ENCODE measurements at regions not wholly inside any gene's neighbourhood (a gene's known extent, or its start where the extent isn't known, plus 50 kb on each side); places are given as distances from the start of the nearest gene placed in this dataset.
"Not testable (repeated sequence)": the region's sequence is repeated elsewhere in the genome, so short reads cannot be mapped to it uniquely, and the experiment has no call there.

DNA sequence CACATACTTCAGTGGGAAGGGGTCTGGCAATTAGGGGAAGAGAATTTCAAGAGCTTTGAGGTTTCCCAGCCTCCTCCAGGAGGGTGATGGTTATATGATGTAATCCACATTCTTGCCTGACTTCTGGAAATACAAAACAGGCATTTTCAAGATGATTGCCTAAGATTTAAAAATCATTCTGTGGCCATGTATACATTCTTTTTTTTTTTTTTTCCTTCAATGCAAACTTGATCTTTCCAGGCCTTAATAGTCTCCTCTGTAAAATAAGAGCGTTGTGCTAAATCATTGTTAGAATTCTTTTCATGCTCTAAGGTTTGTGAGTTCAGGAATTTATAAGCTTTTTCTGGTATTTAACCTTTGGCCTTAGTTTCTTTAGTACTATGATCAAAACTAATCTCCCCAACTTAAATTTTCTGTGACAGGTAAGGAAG, 192.3 kb upstream of the HMCN1 start:
- Mint-ChIP-seq H3K4me3 (no peak overlapping the region), H3K27me3 (peaks cover 4 to 19% (median 12%) of the 10 kb centered on the region in 3 donors), H3K27ac (no peak overlapping the region), H3K4me1 (peaks cover 0 to 3% (median 0%) of the 10 kb centered on the region in 3 donors), H3K9me3 (peaks cover 0 to 4% (median 0%) of the 10 kb centered on the region in 7 donors), H3K36me3 (no peaks in the 10 kb centered on the region)
- no peak for ATAC-seq (ENCODE audit: low read depth in 2 of 2)
- no peak for DNase-seq

DNA sequence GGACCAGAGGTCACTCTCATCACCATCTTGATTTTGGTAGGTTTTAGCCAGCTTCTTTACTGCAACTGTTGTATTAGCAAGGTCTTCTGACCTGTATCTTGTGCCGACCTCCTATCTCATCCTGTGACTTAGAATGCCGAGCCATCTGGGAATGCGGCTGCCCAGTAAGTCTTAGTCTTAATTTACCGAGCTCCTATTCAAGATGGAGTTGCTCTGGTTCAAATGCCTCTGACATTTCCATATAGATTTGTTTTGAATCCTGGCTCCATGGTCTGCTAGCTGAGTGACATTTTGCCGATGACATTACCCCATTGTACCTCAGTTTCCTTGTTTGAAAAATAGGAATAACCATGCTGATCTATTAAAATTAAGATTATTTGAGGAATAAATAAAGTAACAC, 193.9 kb upstream of the HMCN1 start:
- peaks cover 0 to 4% (median 0%) of the 10 kb centered on the region in 7 donors for H3K9me3 Mint-ChIP-seq
- DNase-seq (no peak), ATAC-seq (ENCODE audit: low read depth in 2 of 2) (no peak)
- H3K27me3 Mint-ChIP-seq = peaks cover 4 to 21% (median 14%) of the 10 kb centered on the region in 3 donors
- no peak overlapping the region for H3K27ac Mint-ChIP-seq
- H3K36me3 Mint-ChIP-seq = no peaks in the 10 kb centered on the region
- peaks cover 0 to 7% (median 0%) of the 10 kb centered on the region in 3 donors for H3K4me1 Mint-ChIP-seq
- no peak overlapping the region for H3K4me3 Mint-ChIP-seq

DNA sequence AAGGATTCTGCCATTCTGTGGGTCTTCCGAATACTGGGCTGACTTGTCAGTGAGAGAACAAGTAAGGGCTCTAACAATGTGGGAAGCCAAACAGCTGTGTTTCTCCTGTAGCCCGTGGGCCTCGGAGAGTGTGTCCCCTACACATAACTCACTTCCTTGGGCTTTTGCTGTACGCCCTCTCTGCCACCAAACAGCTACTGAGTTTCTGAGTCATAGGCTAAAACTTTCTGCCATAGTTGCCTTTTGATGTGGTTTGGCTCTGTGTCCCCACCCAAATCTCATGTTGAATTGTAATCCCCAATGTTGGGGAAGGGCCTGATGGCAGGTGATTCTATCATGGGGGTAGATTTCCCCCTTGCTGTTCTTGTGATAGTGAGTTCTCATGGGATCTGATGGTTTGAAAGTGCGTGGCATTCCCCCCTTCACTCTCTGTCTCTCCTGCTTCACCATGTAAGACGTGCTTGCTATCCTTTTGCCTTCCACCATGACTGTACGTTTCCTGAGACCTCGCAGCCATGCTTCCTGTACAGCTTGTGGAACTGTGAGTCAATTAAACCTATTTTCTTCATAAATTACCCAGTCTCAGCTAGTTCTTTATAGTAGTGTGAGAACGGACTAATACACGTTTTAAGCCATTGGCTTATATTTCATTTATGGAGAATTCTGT, 194.8 kb upstream of the HMCN1 start:
- H3K4me3 Mint-ChIP-seq = no peak overlapping the region
- H3K27ac Mint-ChIP-seq = peak overlapping the region in 1 of 6 donors; percentile 41
- no peaks in the 10 kb centered on the region for H3K36me3 Mint-ChIP-seq
- peaks cover 0 to 4% (median 0%) of the 10 kb centered on the region in 7 donors for H3K9me3 Mint-ChIP-seq
- ATAC-seq (ENCODE audit: low read depth in 2 of 2) (no peak), DNase-seq (no peak)
- peaks cover 4 to 21% (median 14%) of the 10 kb centered on the region in 3 donors for H3K27me3 Mint-ChIP-seq
- peaks cover 0 to 10% (median 0%) of the 10 kb centered on the region in 3 donors for H3K4me1 Mint-ChIP-seq

DNA sequence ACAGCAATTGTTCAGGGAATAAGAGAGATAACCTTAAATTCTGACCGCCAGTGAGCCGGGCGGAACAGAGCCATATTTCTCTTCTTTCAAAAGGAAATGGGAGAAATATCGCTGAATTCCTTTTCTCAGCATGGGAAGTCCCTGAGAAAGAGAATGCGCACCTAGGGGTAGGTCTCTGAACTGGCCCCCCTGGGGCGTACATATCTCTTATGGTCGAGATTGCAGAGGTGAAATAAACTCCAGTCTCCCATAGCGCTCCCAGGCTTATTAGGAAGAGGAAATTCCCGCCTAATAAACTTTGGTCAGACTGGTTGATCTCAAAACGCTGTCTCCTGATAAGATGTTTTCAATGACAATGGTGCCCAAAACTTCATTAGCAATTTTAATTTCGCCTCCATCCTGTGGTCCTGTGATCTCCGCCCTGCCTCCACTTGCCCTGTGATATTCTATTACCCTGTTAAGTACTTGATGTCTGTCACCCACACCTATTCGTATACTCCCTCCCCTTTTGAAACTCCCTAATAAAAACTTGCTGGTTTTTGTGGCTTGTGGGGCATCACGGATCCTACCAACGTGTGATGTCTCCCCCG, 195.8 kb upstream of the HMCN1 start:
- DNase-seq; ATAC-seq (ENCODE audit: low read depth in 2 of 2); H3K9me3 Mint-ChIP-seq; H3K4me1 Mint-ChIP-seq; H3K4me3 Mint-ChIP-seq; H3K36me3 Mint-ChIP-seq; H3K27ac Mint-ChIP-seq: not testable (repeated sequence)
- peaks cover 4 to 21% (median 14%) of the 10 kb centered on the region in 3 donors for H3K27me3 Mint-ChIP-seq

DNA sequence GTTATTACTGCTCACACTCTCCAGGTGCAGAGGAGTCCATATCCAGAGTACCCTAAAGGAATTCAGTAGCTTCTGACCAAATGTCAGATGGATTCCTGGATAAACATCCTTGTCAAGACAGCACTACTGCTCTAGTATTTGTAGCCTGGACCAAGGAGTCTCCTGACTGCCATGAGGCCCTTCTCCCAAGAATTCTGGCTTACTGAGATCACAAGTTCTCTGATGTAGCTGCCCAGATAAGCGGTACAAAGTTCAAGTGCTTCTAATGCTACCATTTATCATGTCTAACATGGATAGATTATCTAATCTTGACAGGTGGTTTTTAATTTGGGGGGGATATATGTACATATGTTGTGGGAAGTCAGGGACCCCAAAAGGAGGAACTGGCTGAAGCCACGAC, 196.6 kb upstream of the HMCN1 start:
- no peak overlapping the region for H3K4me3 Mint-ChIP-seq
- H3K4me1 Mint-ChIP-seq = peaks cover 0 to 10% (median 0%) of the 10 kb centered on the region in 3 donors
- peaks cover 0 to 4% (median 0%) of the 10 kb centered on the region in 7 donors for H3K9me3 Mint-ChIP-seq
- peaks cover 4 to 21% (median 10%) of the 10 kb centered on the region in 3 donors for H3K27me3 Mint-ChIP-seq
- H3K27ac Mint-ChIP-seq = peak overlapping the region in 1 of 6 donors; percentile 85
- no peaks in the 10 kb centered on the region for H3K36me3 Mint-ChIP-seq
- no peak for DNase-seq
- ATAC-seq (ENCODE audit: low read depth in 2 of 2) = no peak

DNA sequence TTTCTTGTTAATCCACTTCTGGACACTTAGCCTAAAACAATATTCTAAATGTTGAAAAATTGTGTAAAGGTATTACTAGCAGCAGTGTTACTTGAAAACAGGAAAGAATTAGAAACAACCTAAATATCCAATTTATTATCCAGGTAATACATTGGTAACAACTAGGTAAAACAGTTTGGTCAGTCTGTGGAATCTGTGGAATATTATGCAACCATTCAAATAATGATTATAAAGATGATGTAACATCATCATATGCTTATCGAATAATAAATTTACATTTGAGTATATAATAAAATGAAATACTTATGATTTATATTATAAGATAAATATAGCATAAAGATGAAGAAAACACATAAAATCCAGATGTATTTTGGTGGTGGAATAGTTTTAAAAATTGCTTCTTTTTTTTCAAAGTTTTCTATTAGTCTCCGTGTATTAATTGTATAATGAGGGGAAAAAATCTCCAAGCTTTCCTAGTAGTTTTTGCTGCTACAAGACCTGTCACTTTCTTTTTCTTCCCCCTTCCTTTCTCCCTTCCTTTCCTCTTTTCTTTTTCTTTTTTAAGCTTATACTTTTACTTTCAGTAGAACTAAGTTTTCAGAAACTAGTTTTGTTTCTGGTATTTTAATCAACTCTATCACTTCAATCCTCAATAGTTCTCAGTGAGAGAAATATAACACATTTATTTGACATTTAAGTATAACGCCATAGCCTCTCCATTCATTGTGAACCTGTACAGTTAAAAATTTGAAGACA, 197.8 kb upstream of the HMCN1 start:
- Mint-ChIP-seq H3K4me1 (peaks cover 0 to 10% (median 3%) of the 10 kb centered on the region in 3 donors), H3K27ac (no peak overlapping the region), H3K27me3 (peaks cover 4 to 21% (median 10%) of the 10 kb centered on the region in 3 donors), H3K9me3 (peaks cover 0 to 8% (median 0%) of the 10 kb centered on the region in 7 donors), H3K36me3 (peaks cover 0 to 6% of the 10 kb centered on the region in 2 donors), H3K4me3 (no peak overlapping the region)
- DNase-seq (no peak), ATAC-seq (ENCODE audit: low read depth in 2 of 2) (no peak)

DNA sequence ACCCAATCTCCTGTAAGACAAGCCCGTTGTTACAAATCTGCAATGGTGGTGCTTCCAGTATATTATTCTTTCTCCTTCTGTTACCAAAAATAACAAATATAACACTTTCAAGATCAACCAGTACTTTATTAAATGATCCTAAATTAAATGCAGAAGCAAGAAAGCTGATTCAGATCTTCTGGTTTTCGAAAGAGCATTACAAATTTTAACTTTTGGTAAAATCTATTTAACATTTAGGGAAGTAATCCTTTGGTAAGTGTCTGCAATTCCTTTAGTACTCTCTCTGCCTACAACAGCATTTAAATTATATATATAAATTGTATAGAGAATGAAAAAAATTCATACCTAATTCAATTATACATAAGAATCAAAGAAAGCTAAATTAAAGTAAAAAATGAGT, 198.6 kb upstream of the HMCN1 start:
- no peak overlapping the region for H3K27ac Mint-ChIP-seq
- H3K4me3 Mint-ChIP-seq = no peak overlapping the region
- H3K4me1 Mint-ChIP-seq = peaks cover 0 to 10% (median 3%) of the 10 kb centered on the region in 3 donors
- ATAC-seq (ENCODE audit: low read depth in 2 of 2) = no peak
- peaks cover 0 to 8% (median 0%) of the 10 kb centered on the region in 7 donors for H3K9me3 Mint-ChIP-seq
- H3K36me3 Mint-ChIP-seq = peaks cover 0 to 6% of the 10 kb centered on the region in 2 donors
- DNase-seq = no peak
- peaks cover 4 to 21% (median 10%) of the 10 kb centered on the region in 3 donors for H3K27me3 Mint-ChIP-seq

DNA sequence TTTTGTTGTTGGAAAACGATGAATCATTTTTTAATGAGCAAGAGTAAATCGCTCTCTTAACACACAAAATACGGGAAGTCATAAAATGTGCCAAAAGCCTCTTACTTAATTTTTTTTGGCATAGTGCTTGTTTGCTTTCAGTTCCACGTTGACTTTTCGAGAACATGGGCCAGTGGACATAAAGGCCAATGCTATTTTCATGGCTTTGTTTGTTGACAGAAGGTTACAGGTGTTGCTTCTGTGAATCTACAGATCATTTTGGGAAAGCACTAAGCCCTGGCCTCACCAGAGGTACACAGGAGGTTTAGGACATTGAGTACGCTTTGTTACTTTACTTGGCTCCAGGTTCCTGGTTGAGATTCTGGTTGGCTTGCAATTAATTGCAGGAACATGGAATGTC, 199.4 kb upstream of the HMCN1 start:
- peaks cover 0 to 10% (median 3%) of the 10 kb centered on the region in 3 donors for H3K4me1 Mint-ChIP-seq
- peaks cover 0 to 6% of the 10 kb centered on the region in 2 donors for H3K36me3 Mint-ChIP-seq
- peaks cover 0 to 7% (median 0%) of the 10 kb centered on the region in 7 donors for H3K9me3 Mint-ChIP-seq
- peaks cover 4 to 19% (median 10%) of the 10 kb centered on the region in 3 donors for H3K27me3 Mint-ChIP-seq
- no peak overlapping the region for H3K4me3 Mint-ChIP-seq
- ATAC-seq (ENCODE audit: low read depth in 2 of 2) = no peak
- no peak for DNase-seq
- no peak overlapping the region for H3K27ac Mint-ChIP-seq

DNA sequence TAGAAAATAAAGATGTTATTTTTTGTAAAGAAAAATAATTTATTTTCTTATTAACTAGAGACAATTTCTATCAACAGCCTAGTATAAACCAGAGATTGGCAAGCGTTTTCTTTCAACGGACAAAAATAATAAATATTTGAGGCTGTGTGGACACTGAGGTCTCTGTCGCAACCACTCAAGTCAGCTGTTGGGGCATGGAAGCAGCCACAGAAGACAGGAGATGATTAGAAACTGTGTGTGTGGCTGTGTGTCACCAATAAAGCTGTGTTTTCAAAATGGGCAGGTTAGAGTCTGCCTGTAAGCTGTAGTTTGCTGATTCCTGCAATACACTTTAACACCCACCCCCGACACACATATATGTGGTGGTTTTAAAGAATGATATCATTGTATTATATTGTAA, 200.6 kb upstream of the HMCN1 start:
- ATAC-seq (ENCODE audit: low read depth in 2 of 2) = no peak
- Mint-ChIP-seq H3K27me3 (peaks cover 1 to 13% (median 10%) of the 10 kb centered on the region in 3 donors), H3K36me3 (peaks cover 0 to 6% of the 10 kb centered on the region in 2 donors), H3K9me3 (peaks cover 0 to 5% (median 0%) of the 10 kb centered on the region in 7 donors), H3K4me1 (peaks cover 0 to 10% (median 3%) of the 10 kb centered on the region in 3 donors), H3K27ac (no peak overlapping the region), H3K4me3 (no peak overlapping the region)
- DNase-seq = no peak

DNA sequence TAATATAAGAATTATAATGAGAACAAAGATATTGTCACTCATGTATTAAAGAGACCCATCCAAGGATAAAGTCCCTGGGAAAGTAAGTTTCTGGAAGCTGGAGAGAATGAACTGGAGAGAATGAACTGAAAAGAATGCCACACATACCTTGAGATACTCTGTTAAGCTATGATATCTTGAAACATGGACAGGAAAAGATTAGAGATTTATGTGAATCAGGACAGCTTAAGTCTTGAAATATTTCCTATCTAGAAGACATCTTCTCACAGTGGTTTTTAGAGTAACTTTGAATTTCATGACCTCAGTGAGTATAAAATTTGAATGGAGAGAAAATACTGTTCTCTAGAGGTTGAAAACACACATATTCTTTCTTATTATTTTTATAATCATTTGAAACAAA, 201.3 kb upstream of the HMCN1 start:
- H3K4me1 Mint-ChIP-seq = peaks cover under 1 to 10% (median 3%) of the 10 kb centered on the region in 3 donors
- peaks cover 0 to 5% (median 0%) of the 10 kb centered on the region in 7 donors for H3K9me3 Mint-ChIP-seq
- peaks cover 0 to 6% of the 10 kb centered on the region in 2 donors for H3K36me3 Mint-ChIP-seq
- no peak overlapping the region for H3K27ac Mint-ChIP-seq
- DNase-seq (no peak), ATAC-seq (ENCODE audit: low read depth in 2 of 2) (no peak)
- H3K4me3 Mint-ChIP-seq = no peak overlapping the region
- peaks cover 0 to 11% (median 10%) of the 10 kb centered on the region in 3 donors for H3K27me3 Mint-ChIP-seq

DNA sequence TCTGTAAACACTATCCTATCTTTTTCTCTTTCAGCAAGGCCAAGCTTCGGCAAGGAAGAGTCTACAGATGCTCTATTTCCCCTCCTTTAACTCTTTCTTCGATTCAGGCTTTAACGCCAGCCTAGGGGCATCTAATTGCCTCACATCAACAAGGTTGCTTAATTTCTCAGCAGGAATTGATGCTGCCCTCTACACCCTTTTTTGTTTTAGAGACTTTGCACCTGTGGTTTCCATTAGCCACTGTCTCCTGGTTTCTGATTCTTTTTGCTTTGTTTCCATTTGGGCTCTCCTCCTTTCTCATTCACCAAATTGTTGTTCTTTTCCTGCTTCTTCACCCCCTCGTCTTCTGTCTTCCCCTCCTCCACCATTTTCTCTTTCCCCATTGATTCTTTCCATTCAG, 202.4 kb upstream of the HMCN1 start:
- ATAC-seq (ENCODE audit: low read depth in 2 of 2) = no peak
- Mint-ChIP-seq H3K4me1 (peaks cover 10 to 17% (median 12%) of the 10 kb centered on the region in 3 donors), H3K9me3 (peaks cover 0 to 5% (median 0%) of the 10 kb centered on the region in 7 donors), H3K4me3 (no peak overlapping the region), H3K27me3 (peaks cover 0 to 1% (median 1%) of the 10 kb centered on the region in 3 donors), H3K36me3 (peaks cover 0 to 6% of the 10 kb centered on the region in 2 donors), H3K27ac (no peak overlapping the region)
- no peak for DNase-seq

DNA sequence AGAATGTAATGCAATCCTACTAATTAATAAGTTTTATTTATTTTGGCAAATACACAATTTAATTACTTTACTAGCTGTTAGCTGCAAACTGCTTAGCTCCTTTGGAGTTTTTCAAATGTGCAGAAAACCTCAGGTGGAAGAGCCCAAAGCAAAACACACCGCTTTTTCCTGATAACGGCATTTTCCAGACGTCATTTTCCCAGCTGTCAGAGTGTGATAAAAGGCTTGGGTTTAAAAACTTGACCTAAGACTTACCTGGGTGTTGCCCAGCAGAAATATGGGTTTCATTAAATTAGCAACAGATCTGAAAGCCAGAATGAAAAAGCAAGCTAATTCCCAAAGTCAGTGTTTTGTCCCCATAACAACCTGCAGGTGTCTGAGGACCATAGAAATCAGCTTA, 204.0 kb upstream of the HMCN1 start:
- Mint-ChIP-seq H3K27me3 (no peaks in the 10 kb centered on the region), H3K4me1 (peaks cover 17 to 21% (median 18%) of the 10 kb centered on the region in 3 donors), H3K4me3 (no peak overlapping the region), H3K9me3 (peaks cover 0 to 5% (median 0%) of the 10 kb centered on the region in 7 donors), H3K27ac (no peak overlapping the region), H3K36me3 (peaks cover 0 to 6% of the 10 kb centered on the region in 2 donors)
- ATAC-seq (ENCODE audit: low read depth in 2 of 2) (no peak), DNase-seq (no peak)

DNA sequence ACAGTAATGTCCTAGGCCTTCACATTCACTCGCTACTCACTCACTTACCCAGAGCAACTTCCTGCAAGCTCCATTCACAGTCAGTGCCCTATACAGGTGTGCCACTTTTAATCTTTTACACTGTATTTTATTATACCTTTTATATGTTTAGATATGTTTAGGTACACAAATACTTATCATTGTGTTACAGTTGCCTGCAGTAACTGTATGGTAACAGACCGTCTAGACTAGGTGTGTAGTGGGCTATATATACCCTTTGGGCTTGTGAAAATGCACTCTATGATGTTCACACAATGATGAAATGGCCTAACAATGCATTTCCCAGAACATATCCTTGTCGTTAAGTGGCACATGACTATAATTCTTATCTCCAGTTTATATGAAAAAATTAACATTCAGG, 204.5 kb upstream of the HMCN1 start:
- DNase-seq = no peak
- Mint-ChIP-seq H3K4me1 (peaks cover 17 to 18% (median 18%) of the 10 kb centered on the region in 3 donors), H3K4me3 (no peak overlapping the region), H3K27me3 (no peaks in the 10 kb centered on the region), H3K36me3 (peaks cover 0 to 6% of the 10 kb centered on the region in 2 donors), H3K9me3 (peaks cover 0 to 5% (median 0%) of the 10 kb centered on the region in 7 donors), H3K27ac (no peak overlapping the region)
- ATAC-seq (ENCODE audit: low read depth in 2 of 2) = no peak

Data from naive B cell (primary cell).